Adrenal gland (tissue), 9 donors: ENCODE measurements at regions not wholly inside any gene's neighbourhood (a gene's known extent, or its start where the extent isn't known, plus 50 kb on each side); places are given as distances from the start of the nearest gene placed in this dataset.
"Not testable (repeated sequence)": the region's sequence is repeated elsewhere in the genome, so short reads cannot be mapped to it uniquely, and the experiment has no call there.

Experiments used
- DNase-seq, 7 donors: peaks; one replicate each; pipeline ENCODE4 v3.0.0-alpha.2; 2019 to 2020
- H3K27ac ChIP-seq, 5 donors: fragments of 200-600 bp; sonication (generic) in 4 of 5; 1 replicate in 3 of 5; 2 replicates in 2 of 5; pipeline versions ENCODE4 v1.5.1 to v1.8.0; 2016 to 2020; ENCODE audit warnings: mild to moderate bottlenecking in 1 of 5
- H3K27me3 ChIP-seq: fragments of 200-600 bp; 2 replicates; pipeline ENCODE4 v1.8.0; 2021
- H3K36me3 ChIP-seq, 2 donors: fragments of 200-600 bp; replicated peaks in 1 of 2; 1 replicate in 1 of 2; 2 replicates in 1 of 2; pipeline versions ENCODE4 v1.5.1 to v1.8.0; 2018 to 2022
- H3K4me1 ChIP-seq, 2 donors: fragments of 200-600 bp; replicated peaks in 1 of 2; 1 replicate in 1 of 2; 2 replicates in 1 of 2; pipeline versions ENCODE4 v1.5.1 to v1.8.0; 2018 to 2021
- H3K4me3 ChIP-seq, 4 donors: fragments of 200-600 bp; sonication (generic) in 3 of 4; one replicate each; pipeline ENCODE4 v1.5.1; 2016 to 2018
- H3K9me3 ChIP-seq, 3 donors: fragments of 200-600 bp; sonication (generic) in 1 of 3; replicated peaks in 1 of 3; 1 replicate in 2 of 3; 2 replicates in 1 of 3; pipeline versions ENCODE4 v1.5.1 to v1.8.0; 2016 to 2021
- POLR2A ChIP-seq, 2 donors: fragments of 450-650 bp; IDR thresholded peaks; one replicate each; pipeline ENCODE4 v1.6.1; 2017; ENCODE audit warnings: antibody characterized with exemption in 2 of 2, mild to moderate bottlenecking in 2 of 2, moderate library complexity in 1 of 2
- WGBS, 4 donors: extraction: QIAGEN DNeasy Blood & Tissue Kit in 2 of 4; methylation state at CpG; one replicate each; pipeline versions ENCODE4 v1.1.5 to v1.1.7; 2013 to 2017; 5-methylcytosine and 5-hydroxymethylcytosine counted together
- intact Hi-C, 2 donors: fragments of 100-400 bp; cut with DNase I; formaldehyde crosslinking; loops; one replicate each; pipeline versions ENCODE4 v1.14.1 to v1.15.0; 2022 to 2023
- TF ChIP-seq, protein P1 (sequence below), 6 experiments: fragments of 450-650 bp in 4 of 6; fragments of 200-600 bp in 2 of 6; sonication (generic) in 1 of 6; IDR thresholded peaks; 1 replicate in 5 of 6; 2 replicates in 1 of 6; pipeline versions ENCODE4 v1.5.1 to v1.8.0; 2016 to 2021; ENCODE audit warnings: antibody characterized with exemption in 6 of 6, mild to moderate bottlenecking in 2 of 6, moderate library complexity in 1 of 6
- donor health status: healthy with polysubstance abuse.
- donor health status: Bipolar disorder and iron deficiency.
- donor health status: DM: yes; HTN: yes; CAD: no.
- donor health status: DM: no; HTN: no; CAD: no.
- donor health status: DM: no; HTN: no; CAD: no.

DNA sequence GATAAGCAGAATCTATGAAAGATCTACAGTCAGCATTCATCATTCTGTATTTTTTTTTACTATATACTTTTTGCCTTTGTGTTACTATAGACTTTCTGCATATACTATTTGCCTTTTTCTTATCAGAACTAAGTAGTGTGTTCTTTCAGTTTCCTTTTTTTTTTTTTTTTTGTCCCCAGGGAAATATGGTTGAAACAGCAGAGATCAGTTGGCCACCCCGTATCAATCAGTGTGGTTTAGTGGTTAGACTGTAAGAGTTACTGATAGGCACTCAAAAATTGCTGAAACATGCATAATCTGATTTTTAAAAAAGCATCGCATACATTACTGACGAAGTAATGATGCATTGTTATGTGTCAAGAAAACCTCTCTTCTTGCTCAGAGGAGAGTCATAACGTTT, 990.8 kb upstream of the EDIL3 start:
- Histone ChIP-seq H3K36me3 (no peaks in the 10 kb centered on the region), H3K4me1 (no peaks in the 10 kb centered on the region), H3K27ac (no peak overlapping the region), H3K9me3 (no peaks in the 10 kb centered on the region), H3K27me3 (no peaks in the 10 kb centered on the region), H3K4me3 (no peak overlapping the region)
- TF ChIP-seq, protein P1, sequence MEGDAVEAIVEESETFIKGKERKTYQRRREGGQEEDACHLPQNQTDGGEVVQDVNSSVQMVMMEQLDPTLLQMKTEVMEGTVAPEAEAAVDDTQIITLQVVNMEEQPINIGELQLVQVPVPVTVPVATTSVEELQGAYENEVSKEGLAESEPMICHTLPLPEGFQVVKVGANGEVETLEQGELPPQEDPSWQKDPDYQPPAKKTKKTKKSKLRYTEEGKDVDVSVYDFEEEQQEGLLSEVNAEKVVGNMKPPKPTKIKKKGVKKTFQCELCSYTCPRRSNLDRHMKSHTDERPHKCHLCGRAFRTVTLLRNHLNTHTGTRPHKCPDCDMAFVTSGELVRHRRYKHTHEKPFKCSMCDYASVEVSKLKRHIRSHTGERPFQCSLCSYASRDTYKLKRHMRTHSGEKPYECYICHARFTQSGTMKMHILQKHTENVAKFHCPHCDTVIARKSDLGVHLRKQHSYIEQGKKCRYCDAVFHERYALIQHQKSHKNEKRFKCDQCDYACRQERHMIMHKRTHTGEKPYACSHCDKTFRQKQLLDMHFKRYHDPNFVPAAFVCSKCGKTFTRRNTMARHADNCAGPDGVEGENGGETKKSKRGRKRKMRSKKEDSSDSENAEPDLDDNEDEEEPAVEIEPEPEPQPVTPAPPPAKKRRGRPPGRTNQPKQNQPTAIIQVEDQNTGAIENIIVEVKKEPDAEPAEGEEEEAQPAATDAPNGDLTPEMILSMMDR (IDR thresholded peaks at IDR 0.05), result no peak
- no peak for TF ChIP-seq POLR2A (IDR thresholded peaks at IDR 0.05)
- no peak for DNase-seq
- intact Hi-C loops, result no loop called here
- 52 to 61% (median 57%) methylated on average over 4 of the region's 4 CpGs for WGBS, 4 donors

DNA sequence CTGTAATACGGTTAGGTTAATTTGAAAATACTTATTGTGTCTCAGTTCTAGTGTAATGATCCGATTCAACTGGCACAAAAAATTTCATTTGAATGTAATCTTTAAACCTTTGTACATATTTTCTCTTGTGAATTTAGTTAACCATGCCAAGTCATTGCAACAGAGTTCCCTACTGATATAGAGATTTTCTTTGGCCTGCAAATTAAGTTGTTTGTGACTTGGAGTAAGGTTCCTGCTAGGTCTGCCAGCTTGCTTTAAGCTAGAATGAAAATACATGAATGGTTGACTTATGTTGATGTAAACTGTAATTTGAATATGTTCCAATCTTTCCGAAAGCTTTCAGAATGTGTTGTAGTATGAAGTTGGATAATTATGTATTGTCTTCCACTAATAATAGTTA, 1004.1 kb upstream of the EDIL3 start:
- intact Hi-C loops, result no loop called here
- H3K4me3 ChIP-seq, result no peak overlapping the region
- 73 to 80% (median 76%) methylated on average over 3 of the region's 3 CpGs for WGBS, 4 donors
- TF ChIP-seq, protein P1 (IDR thresholded peaks at IDR 0.05), result no peak
- TF ChIP-seq POLR2A (IDR thresholded peaks at IDR 0.05), result no peak
- no peaks in the 10 kb centered on the region for H3K9me3 ChIP-seq
- DNase-seq, result no peak
- no peak overlapping the region for H3K27ac ChIP-seq
- no peaks in the 10 kb centered on the region for H3K4me1 ChIP-seq
- no peaks in the 10 kb centered on the region for H3K36me3 ChIP-seq
- no peaks in the 10 kb centered on the region for H3K27me3 ChIP-seq

DNA sequence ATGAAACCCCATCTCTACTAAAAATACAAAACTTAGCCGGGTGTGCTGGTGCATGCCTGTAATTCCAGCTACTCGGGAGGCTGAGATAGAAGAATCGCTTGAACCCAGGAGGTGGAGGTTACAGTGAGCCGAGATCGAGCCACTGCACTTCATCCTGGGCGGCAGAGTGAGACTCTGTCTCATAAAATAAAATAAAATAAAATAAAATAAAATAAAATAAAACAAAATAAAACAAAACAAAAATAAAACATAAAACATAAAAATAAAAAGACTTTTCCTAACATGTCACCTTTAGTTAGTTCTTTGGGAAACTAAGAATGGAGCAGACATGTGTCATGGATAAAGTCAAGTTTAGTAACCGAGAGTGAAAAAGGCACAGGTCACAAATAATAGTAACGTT, 1007.6 kb upstream of the EDIL3 start:
- 69 to 78% (median 76%) methylated on average over 8 of the region's 8 CpGs for WGBS, 4 donors
- H3K4me1 ChIP-seq, H3K4me3 ChIP-seq, DNase-seq, H3K9me3 ChIP-seq, H3K27me3 ChIP-seq, intact Hi-C loops, H3K36me3 ChIP-seq, H3K27ac ChIP-seq: not testable (repeated sequence)

DNA sequence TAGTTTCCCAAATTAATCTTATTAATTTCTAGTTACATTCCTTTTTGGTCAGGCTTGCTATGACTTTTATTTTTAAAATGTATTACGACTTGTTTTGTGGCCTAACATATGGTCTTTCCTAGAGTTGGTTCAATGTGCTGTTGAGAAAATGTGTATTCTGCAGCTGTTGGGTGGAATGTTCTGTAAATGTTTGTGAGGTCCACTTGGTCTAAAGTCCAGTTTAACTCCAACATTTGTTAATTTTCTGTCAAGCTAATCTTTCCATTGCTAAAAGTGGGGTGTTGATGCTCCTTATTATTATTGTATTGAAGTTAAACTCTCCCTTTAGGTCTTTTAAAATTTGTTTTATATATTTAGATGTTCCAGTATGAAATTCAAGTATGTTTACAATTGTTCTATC, 1010.8 kb upstream of the EDIL3 start:
- Histone ChIP-seq H3K27ac (no peak overlapping the region), H3K4me1 (no peaks in the 10 kb centered on the region), H3K9me3 (peaks cover 0 to 4% (median 0%) of the 10 kb centered on the region in 3 donors), H3K27me3 (no peaks in the 10 kb centered on the region), H3K4me3 (no peak overlapping the region), H3K36me3 (no peaks in the 10 kb centered on the region)
- TF ChIP-seq, protein P1 (IDR thresholded peaks at IDR 0.05), result no peak
- no peak for TF ChIP-seq POLR2A (IDR thresholded peaks at IDR 0.05)
- 47 to 80% (median 76%) methylated on average over 1 of the region's 1 CpG for WGBS, 4 donors
- no peak for DNase-seq
- intact Hi-C loops, result no loop called here

DNA sequence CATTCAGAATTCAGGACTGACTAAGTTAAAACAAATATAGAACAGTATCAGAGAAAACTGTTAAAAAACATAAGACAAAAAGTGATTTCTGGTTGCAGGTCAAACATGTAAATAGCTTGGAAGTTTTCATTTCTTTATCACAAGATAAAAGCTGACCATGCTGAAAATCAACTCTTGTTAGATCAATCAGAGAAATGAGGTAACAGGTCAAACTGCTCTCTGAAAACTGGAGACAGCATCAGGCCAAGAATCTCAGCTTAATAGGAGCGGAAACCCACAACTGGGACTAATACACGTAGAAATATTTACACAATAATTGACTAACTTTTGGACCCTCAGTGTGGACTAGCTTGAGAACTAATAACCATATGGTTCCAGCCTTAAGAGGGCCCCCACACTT, 1012.8 kb upstream of the EDIL3 start:
- intact Hi-C loops, result no loop called here
- Histone ChIP-seq H3K27me3 (no peaks in the 10 kb centered on the region), H3K36me3 (no peaks in the 10 kb centered on the region), H3K9me3 (peaks cover 0 to 4% (median 0%) of the 10 kb centered on the region in 3 donors), H3K4me1 (no peaks in the 10 kb centered on the region), H3K4me3 (no peak overlapping the region), H3K27ac (no peak overlapping the region)
- WGBS, 4 donors, result 88 to 100% (median 89%) methylated on average over 2 of the region's 2 CpGs
- no peak for DNase-seq
- TF ChIP-seq, protein P1 (IDR thresholded peaks at IDR 0.05), result no peak
- no peak for TF ChIP-seq POLR2A (IDR thresholded peaks at IDR 0.05)
